GF-D8 (cell line): ENCODE measurements at regions not wholly inside any gene's neighbourhood (a gene's known extent, or its start where the extent isn't known, plus 50 kb on each side); places are given as distances from the start of the nearest gene placed in this dataset.
A peak's percentile ranks its signal among the peaks of the same experiment; 100 is the strongest.
"Not testable (repeated sequence)": the region's sequence is repeated elsewhere in the genome, so short reads cannot be mapped to it uniquely, and the experiment has no call there.

Experiments
- DNase-seq: peaks from one replicate; lab custom pipeline; 2025; lab: John Stamatoyannopoulos, UW

- no peak for DNase-seq
These were observed 1124.0 kb upstream of the TENM3 start for GRCh38 chr4:181119186-181119585.

DNA sequence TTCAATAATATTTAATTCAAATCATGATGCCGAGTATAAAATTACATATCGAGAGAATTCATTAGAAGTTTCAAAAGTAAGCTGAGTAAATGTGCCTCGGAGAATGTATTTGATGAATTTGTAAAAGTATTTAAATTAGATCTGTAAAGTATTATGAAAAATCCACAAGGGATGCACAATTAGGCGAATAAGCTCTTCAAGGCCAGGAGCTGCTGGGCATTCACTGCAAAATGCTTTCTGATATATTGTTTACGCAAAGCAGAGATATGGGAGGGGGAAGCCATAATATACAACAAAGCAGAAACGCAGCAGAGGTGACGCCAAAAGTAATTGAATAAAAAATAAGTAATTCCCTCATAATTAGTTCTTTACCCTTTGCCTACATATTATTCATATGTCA lies 1121.5 kb upstream of the TENM3 start:
- DNase-seq: no peak

GRCh38 chr4:181127171-181127570 lies 1116.0 kb upstream of the TENM3 start:
- DNase-seq: no peak

GRCh38 chr4:181130317-181130716 lies 1112.9 kb upstream of the TENM3 start:
- DNase-seq: not testable (repeated sequence)

DNA sequence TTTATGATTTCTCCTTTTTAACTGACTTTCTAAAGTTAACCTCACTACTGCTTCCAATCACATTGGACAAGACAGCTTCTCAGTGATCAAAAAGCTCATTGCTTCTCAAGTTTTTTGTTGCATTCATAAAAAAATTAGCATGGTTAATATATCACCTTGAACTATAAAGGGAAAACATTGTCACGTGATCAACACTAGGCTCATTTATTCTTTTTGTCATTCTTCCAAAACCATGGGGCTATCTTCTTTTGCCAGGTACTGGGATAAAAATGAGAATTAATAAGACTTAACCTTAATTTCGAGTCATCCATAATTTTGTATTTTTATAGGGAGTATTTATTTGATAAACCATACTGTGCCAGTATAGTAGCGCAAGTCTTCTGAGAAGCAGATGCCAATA lies 1105.9 kb upstream of the TENM3 start:
- no peak for DNase-seq

DNA sequence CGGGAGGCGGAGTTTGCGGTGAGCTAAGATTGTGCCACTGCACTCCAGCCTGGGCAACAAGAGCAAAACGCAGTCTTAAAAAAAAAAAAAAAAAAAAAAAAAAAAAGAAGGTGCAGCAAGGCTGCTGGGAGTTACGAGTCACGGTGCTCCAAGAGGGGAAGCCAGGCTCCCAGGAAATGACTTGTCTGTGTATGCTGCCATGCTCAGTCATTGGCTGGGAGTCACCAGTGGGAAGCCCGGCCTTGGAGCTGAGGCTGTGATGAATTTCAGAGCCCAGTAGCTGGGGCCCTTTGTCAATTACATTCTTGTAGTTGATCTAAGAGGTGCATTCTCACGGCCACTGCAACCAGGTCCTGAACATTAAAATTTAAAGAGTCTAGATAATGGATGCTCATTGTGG lies 1105.1 kb upstream of the TENM3 start:
- DNase-seq: no peak

- no peak for DNase-seq
These were observed 1103.1 kb upstream of the TENM3 start for GRCh38 chr4:181140037-181140603.

GRCh38 chr4:181143250-181143854 lies 1099.8 kb upstream of the TENM3 start:
- peak; percentile 18 for DNase-seq

- DNase-seq: no peak
These were observed 1097.2 kb upstream of the TENM3 start for GRCh38 chr4:181146051-181146450.

DNA sequence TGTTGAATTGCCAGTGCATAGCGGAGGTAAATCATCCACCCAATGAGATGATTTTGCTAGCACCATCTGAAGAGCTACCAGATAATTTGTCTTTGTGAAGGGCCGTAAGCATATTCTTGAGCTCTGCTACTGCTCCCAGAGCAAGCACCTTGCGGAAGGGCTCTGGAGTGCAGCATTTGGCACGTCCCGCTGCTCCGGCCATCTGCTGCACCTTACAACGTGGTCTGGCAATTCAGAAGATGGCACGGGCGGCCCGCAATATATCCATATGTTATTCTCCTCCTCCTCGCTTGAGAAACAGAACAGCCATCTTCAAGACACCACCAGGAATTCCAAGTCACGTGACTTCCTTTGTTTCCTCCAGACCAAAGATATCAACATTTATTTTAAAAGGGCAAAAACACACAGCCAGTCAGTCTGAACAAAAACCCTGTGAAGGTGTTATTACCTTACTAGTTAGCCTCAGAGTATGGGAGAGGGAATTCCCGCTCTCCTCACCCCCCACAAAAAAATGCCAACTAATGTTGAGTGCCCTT lies 1095.7 kb upstream of the TENM3 start:
- no peak for DNase-seq

DNA sequence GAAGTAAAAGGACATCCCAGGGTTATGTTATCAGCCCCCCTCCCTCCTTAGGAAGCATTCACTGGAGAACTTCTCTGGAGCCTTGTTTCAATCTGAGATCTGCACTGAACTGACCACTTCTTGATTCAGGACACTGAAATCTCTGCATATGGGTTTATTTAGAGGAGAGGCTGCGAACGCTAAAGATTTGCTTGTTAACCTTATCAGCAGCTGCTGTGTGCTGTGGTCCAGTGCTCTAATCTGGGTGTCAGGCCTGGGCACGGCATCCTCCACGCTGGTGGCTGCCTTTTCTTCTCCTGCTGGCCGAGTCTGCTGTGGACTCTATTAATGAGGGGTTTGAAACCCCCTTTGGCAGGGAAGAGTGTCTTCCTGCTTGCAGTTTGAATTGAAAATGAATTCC lies 1094.7 kb upstream of the TENM3 start:
- DNase-seq: no peak

DNA sequence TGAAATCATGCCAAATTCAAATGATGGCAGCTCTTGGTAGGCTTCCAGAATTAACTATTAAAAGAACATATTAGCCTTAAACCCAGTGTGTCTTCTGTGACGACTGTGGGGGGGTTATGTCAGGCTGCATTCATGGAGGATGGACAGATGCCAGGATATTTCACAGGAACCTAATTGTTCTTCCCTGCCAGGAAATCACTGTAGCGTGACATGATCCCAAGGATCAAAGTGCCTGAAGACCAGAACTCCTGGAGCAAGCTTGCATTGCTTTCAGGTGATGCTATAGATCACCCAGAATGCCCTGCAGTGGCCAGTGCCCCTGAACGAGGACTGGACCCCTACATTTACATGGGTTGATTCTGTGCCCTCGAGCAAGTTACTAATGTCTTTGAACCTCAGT lies 1093.0 kb upstream of the TENM3 start:
- DNase-seq: no peak

GRCh38 chr4:181151856-181152255 lies 1091.3 kb upstream of the TENM3 start:
- no peak for DNase-seq

DNA sequence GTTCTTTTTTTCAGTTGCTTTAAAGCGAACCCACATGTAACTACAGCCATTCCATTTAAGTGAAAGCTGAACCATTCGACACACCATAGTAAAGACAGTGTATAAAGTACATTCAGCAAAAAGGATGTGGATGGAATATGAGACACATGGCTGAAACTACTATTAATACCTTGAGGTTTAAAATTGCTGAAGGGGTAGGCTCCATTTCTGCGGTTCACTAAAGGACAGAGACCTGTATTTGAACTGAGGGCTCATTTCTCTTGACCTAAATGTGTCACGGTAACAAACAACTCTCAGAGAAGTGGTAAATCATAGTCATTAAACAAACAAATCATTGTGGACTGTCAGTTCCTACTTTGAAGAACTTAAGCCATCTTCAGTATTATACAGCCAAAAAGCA lies 1085.6 kb upstream of the TENM3 start:
- no peak for DNase-seq

GRCh38 chr4:181158971-181159370 lies 1084.2 kb upstream of the TENM3 start:
- DNase-seq: no peak

DNA sequence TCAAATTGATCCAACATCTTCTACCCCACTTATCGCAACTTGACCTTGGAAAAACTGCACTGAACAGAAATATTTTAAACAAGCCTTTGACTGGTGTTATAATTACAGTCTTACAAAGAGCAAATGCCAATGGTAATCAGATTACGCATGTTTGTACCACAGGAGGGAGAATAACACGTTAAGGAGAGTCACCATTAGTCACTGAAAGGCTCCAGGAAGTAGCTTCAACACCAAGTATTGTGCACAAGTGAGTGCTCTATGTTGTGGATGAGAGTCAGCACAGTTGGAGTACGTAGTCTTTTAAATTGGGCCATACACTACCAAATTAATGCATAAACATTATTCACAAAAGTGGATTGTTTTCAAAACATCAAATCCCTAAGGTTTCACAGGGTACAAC lies 1081.5 kb upstream of the TENM3 start:
- DNase-seq: no peak

- no peak for DNase-seq
These were observed 1080.9 kb upstream of the TENM3 start for GRCh38 chr4:181162266-181162665.

GRCh38 chr4:181162676-181163075 lies 1080.5 kb upstream of the TENM3 start:
- no peak for DNase-seq

DNA sequence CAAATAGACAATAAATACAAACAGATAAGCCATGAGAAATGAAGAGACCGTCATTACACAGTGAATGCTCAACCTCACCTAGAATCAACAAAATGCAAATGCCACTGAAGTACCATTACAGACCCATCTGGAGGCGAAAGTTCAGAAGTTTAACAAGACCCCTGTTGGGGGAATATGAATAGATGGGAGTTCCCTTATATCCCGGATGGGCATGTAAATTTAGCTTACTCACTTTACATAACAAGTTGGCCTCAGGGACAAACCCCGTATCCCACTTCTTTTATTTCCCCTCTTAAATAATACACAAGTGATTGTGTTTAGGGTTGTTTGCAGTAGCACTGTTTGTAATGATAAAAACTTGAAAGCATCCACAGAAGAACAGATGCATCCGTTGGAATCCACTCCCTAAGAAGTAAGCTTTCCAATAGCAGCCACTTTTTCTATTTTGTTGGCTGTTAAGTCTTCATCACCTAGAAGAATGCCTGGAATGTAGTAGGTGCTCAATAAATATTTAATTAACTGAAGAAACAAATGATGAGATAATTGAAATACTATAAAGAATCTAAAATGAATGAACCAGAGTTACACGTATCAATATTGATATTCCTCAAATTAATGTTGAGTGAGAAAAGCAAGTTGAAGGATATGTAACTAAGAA lies 1076.3 kb upstream of the TENM3 start:
- DNase-seq: no peak

GRCh38 chr4:181168011-181168805 lies 1075.0 kb upstream of the TENM3 start:
- no peak for DNase-seq

- DNase-seq: no peak
These were observed 1070.2 kb upstream of the TENM3 start for GRCh38 chr4:181173046-181173445.

GRCh38 chr4:181176306-181176705 lies 1066.9 kb upstream of the TENM3 start:
- no peak for DNase-seq

GRCh38 chr4:181181331-181181730 lies 1061.9 kb upstream of the TENM3 start:
- no peak for DNase-seq
